HG03558 (cell line): ENCODE measurements at regions not wholly inside any gene's neighbourhood (a gene's known extent, or its start where the extent isn't known, plus 50 kb on each side); places are given as distances from the start of the nearest gene placed in this dataset.
"Not testable (repeated sequence)": the region's sequence is repeated elsewhere in the genome, so short reads cannot be mapped to it uniquely, and the experiment has no call there.

ENCODE experiments used
- ATAC-seq: cut with Tn5 transposase; IDR thresholded peaks from one replicate; pipeline ENCODE4 v1.9.1; 2021; ENCODE audit warnings: moderate number of reproducible peaks; ENCODE audit not compliant: unreplicated experiment; ENCODE audit errors: extremely low read depth

GRCh38 chr2:138250843-138251320 is 250.7 kb upstream of the SPOPL start:
- ATAC-seq = not testable (repeated sequence)

- ATAC-seq = no peak
Observed at GRCh38 chr2:138252587-138252986, 249.0 kb upstream of the SPOPL start.

DNA sequence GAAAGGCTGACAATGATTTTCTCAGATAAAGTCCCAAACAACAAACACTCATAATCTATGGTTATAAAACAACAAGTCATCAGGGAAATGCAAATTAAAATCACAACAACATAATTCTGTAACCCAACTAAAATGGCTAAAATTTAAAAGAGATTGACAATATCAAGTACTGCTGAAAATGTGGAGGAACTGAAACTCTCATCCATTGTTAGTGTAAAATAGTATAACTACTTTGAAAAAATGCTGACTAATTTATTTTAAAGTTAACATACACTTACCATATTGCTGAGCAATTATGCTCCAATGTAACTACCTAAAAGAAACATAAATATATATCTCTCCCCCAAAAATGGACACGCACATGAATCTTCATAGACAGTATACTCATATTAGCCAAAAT is 245.9 kb upstream of the SPOPL start:
- ATAC-seq = no peak

GRCh38 chr2:138267161-138267901 is 234.2 kb upstream of the SPOPL start:
- ATAC-seq = peak; percentile 92

- peak; percentile 28 for ATAC-seq
Observed at GRCh38 chr2:138267902-138268254, 233.7 kb upstream of the SPOPL start.

DNA sequence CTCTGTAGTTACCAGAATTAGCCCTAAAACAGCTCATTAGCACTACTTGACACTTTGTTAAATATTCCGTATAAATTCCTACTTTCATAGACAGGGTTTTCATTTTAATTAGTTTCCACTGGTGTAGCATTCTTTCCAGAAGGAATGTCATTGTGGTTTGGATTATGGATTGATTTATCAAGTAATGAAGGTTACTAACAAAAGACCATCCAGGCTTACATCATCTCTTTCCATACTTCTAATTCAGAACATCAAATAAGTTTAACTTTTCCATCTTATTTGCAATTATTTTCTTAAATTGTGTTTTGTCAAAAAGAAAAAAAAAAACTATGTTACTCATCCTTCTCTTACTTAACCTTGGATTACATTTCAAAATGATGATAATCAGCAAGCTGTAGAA is 231.8 kb upstream of the SPOPL start:
- ATAC-seq = no peak

- ATAC-seq = no peak
Observed at GRCh38 chr2:138271467-138271866, 230.1 kb upstream of the SPOPL start.

DNA sequence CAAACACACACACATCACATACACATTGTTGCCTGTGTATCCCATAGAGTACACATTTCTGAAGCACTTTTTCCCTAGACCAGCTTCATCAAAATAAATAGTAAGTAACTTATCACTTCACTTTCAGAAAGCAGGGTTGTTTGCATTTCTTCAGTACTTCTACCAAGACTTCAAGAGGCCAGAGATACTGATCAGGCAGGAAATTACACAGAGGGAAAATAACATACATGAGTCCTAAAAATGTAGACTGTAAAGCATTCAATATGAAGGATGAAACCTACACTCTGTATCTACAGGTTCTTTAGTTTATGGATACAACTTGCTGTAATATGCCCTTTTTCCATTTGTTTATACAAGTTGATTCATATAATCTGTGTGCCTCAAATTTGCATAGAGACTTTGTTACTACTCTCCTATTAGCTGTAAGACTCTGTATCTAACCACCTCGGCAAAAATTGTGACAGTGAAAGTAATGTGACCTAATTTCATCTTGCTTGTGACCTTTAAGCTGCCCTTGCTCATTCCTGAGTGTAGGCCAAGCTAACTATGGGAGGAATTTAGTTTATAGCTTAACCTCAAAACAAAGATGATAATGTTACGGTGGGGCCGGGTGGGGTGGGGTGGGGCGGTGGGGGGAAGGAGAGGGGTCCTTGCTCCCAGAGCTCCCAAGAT is 228.9 kb upstream of the SPOPL start:
- no peak for ATAC-seq

- not testable (repeated sequence) for ATAC-seq
Observed at GRCh38 chr2:138273280-138273679, 228.3 kb upstream of the SPOPL start.

GRCh38 chr2:138274421-138275291 is 226.9 kb upstream of the SPOPL start:
- ATAC-seq = no peak

GRCh38 chr2:138275292-138275690 is 226.3 kb upstream of the SPOPL start:
- ATAC-seq = no peak

DNA sequence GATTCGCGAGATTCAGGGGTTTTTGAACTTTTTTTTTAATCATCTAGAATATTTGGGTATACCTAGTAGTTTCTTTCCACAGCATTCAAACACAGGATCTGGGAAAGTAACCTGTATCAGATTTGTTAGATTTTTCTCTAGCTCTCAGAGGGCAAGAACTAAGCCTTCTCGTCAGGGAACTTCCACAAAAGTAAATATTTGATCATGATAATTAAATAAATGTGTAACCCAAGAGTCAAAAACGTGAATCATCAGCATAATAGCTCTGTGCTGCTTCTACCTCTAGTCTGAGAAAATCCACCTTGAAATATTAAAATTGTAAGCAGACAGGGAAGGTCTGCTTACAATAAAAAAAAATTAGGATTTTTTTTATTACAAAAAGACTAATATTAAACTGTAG is 225.7 kb upstream of the SPOPL start:
- ATAC-seq = no peak

DNA sequence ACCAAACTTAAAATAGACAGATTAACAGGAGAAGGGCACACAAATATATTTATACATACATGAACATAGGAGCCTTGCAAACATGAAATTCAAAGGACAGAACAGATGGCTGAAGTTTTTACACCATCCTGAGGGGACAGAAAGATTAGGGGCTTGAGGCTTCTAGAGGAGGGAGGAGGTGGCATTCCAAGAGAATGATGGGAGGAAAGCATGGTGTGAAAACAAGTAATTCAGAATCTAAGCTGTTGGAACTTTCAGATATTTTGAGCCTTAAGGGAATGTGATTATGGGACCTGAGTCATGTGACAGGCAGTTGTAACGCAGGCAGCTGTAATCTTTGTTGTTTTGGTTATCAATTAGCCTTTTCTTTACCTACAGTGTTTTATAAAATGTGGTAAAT is 225.2 kb upstream of the SPOPL start:
- no peak for ATAC-seq

- no peak for ATAC-seq
Observed at GRCh38 chr2:138277062-138277461, 224.5 kb upstream of the SPOPL start.

DNA sequence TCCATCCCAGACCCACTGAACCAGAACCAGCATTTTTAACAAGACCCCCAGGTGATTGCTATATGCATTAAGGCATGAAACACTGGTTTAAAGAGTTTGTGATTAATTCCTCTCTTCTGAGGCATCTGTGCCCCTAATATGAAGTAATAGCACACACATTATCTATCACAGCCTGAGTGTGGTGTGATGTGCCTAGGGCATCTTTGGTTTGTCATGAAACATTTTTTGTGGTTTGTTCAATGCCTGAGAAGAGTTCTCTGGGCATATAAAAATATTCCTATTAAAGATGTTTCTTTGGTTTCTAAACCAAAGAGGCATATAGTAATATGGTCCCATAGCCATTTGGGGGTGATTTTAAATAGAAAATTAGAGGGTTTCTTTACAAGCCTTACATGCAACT is 221.7 kb upstream of the SPOPL start:
- no peak for ATAC-seq

- no peak for ATAC-seq
Observed at GRCh38 chr2:138280999-138281695, 220.4 kb upstream of the SPOPL start.

DNA sequence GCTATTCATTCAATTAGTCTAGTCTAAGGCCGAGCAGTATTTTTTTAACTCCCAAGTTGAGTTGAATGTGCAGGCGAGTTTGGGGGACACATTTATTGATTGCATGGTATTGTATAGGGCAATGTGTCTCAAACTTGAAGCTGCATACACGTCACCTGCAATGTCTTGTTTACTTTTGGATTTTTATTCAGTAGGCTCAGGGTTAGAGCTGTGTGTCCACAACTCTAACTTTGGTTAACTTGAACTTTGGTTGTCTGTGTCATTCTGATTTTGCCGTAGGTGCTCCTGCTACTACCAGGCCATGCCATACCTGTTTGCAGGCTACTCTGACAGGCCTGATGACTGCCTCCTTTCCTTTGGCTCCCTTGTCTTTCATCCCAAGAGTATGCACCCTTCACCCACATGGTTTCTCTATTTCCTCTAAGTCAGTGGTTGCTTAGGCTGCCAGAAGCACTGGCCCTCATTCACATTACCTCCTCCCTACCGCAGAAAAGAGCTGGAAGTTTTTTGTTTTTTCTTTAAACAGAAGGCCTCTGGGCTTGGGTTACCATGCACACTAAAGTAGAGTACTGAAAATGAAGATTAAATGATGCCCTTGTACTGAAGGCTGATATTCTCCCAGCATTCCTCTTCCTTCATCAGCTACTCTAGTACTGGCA is 219.4 kb upstream of the SPOPL start:
- ATAC-seq = no peak

- ATAC-seq = no peak
Observed at GRCh38 chr2:138291805-138292204, 209.8 kb upstream of the SPOPL start.

DNA sequence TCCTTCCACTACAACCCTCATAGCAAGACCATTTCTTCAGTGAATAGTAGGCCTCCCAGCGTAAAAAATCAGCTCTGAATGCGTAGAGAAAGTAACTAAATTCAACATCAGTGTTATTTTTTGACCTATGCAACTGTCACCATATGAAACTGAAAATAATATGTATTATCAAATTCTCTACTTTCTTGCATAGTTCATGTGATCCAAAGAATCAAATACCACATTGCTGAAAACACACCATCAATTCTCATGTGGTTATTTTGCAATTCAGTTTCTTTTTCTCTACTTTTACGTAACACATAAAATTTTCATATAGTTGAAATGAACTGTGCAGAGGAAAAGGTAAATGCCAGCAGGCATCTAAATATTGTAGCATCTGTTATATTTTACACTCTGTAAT is 208.5 kb upstream of the SPOPL start:
- ATAC-seq = no peak

DNA sequence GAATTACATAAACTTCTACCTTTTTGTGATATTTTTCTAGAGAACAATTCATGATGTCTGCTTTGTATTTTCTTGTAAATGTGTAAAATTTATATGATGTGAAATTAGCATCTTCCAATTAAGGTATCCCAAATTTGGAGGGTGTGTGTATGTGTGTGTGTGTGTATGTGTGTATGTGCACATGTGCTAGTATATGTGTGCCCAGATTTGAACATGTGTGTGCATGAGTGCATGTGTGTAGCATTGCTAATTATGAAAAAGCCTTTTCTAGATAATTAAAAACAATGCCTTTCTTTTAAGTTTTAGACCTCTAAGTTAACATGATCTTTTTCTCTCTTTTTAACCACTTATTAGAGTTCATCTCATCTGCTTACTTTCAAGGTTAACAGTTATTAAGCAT is 208.0 kb upstream of the SPOPL start:
- ATAC-seq = no peak
